HG03469 (cell line): ENCODE measurements at regions not wholly inside any gene's neighbourhood (a gene's known extent, or its start where the extent isn't known, plus 50 kb on each side); places are given as distances from the start of the nearest gene placed in this dataset.

ENCODE experiments used
- ATAC-seq: cut with Tn5 transposase; IDR thresholded peaks from one replicate; pipeline ENCODE4 v1.9.1; 2021; ENCODE audit warnings: mild to moderate bottlenecking, moderate library complexity, moderate number of reproducible peaks; ENCODE audit not compliant: unreplicated experiment

- ATAC-seq, result no peak
Observed at GRCh38 chr5:152271420-152271819, 133.7 kb downstream of the NMUR2 start.

GRCh38 chr5:152270096-152270495 lies 135.0 kb downstream of the NMUR2 start:
- no peak for ATAC-seq

GRCh38 chr5:152269533-152269932 lies 135.5 kb downstream of the NMUR2 start:
- ATAC-seq, result no peak

GRCh38 chr5:152264645-152265254 lies 140.3 kb downstream of the NMUR2 start:
- no peak for ATAC-seq

- no peak for ATAC-seq
Observed at GRCh38 chr5:152262667-152263066, 142.4 kb downstream of the NMUR2 start.

- no peak for ATAC-seq
Observed at GRCh38 chr5:152260940-152261339, 144.1 kb downstream of the NMUR2 start.

- no peak for ATAC-seq
Observed at GRCh38 chr5:152259702-152260101, 145.4 kb downstream of the NMUR2 start.

- no peak for ATAC-seq
Observed at GRCh38 chr5:152256580-152256979, 148.5 kb downstream of the NMUR2 start.

- no peak for ATAC-seq
Observed at GRCh38 chr5:152255411-152255810, 149.7 kb downstream of the NMUR2 start.

GRCh38 chr5:152247850-152248385 lies 157.2 kb downstream of the NMUR2 start:
- no peak for ATAC-seq

- ATAC-seq, result no peak
Observed at GRCh38 chr5:152246401-152246800, 158.7 kb downstream of the NMUR2 start.

GRCh38 chr5:152237531-152237930 lies 167.5 kb downstream of the NMUR2 start:
- ATAC-seq, result no peak

- no peak for ATAC-seq
Observed at GRCh38 chr5:152226191-152226590, 178.9 kb downstream of the NMUR2 start.

GRCh38 chr5:152221721-152222629 lies 183.1 kb downstream of the NMUR2 start:
- no peak for ATAC-seq

- no peak for ATAC-seq
Observed at GRCh38 chr5:152218694-152219093, 186.4 kb downstream of the NMUR2 start.

- no peak for ATAC-seq
Observed at GRCh38 chr5:152205804-152206203, 199.3 kb downstream of the NMUR2 start.

- ATAC-seq, result no peak
Observed at GRCh38 chr5:152202321-152202720, 202.8 kb downstream of the NMUR2 start.

- ATAC-seq, result no peak
Observed at GRCh38 chr5:152193391-152194107, 211.5 kb downstream of the NMUR2 start.

- ATAC-seq, result no peak
Observed at GRCh38 chr5:152188251-152188650, 216.8 kb downstream of the NMUR2 start.

GRCh38 chr5:152187668-152188067 lies 217.4 kb downstream of the NMUR2 start:
- ATAC-seq, result no peak

GRCh38 chr5:152185547-152186245 lies 219.4 kb downstream of the NMUR2 start:
- no peak for ATAC-seq
